ENCODE measurements at regions not wholly inside any gene's neighbourhood (a gene's known extent, or its start where the extent isn't known, plus 50 kb on each side); places are given as distances from the start of the nearest gene placed in this dataset.

- H4K5ac ChIP-seq (ENCODE audit: low read depth, low read length): no peak overlapping the region
- no peaks in the 10 kb centered on the region for H3K9me3 ChIP-seq (ENCODE audit: control insufficient read depth, insufficient read depth, low read length)
- H2BK20ac ChIP-seq (ENCODE audit: low read depth, low read length): no peak overlapping the region
- intact Hi-C loops (cut with micrococcal nuclease) (no loop called here), dilution Hi-C loops (cut with HindIII; ENCODE audit: low sequenced_read_pairs, unreplicated experiment) (no loop called here), in situ Hi-C loops (cut with MboI; ENCODE audit: low sequenced_read_pairs) (no loop called here)
- DNase-seq: no peak
- H2AK9ac ChIP-seq (replicated peaks; ENCODE audit: low read depth, low read length, poor library complexity): no peak overlapping the region
- no peak for ATAC-seq (ENCODE audit: low read depth)
- no peak overlapping the region for H3K14ac ChIP-seq (replicated peaks; ENCODE audit: low read depth, low read length)
- H4K8ac ChIP-seq (ENCODE audit: low read depth in 2 of 2, low read length in 2 of 2): no peak overlapping the region
- H3K4ac ChIP-seq (ENCODE audit: low read depth, low read length): no peak overlapping the region
- TF ChIP-seq POLR2A (IDR thresholded peaks at IDR 0.05; ENCODE audit: low read depth, low read length): no peak
- TF ChIP-seq CTCF (conservative IDR thresholded peaks at IDR 0.05; ENCODE audit: low read depth, low read length): no peak
- no peak for TF ChIP-seq RFX5 (IDR thresholded peaks at IDR 0.05; ENCODE audit: low read depth, low read length)
- TF ChIP-seq BHLHE40 (IDR thresholded peaks at IDR 0.05; ENCODE audit: low read depth, low read length): no peak
- TF ChIP-seq ELK1 (IDR thresholded peaks at IDR 0.05; ENCODE audit: borderline replicate concordance, low read depth, low read length): no peak
- TF ChIP-seq RCOR1 (IDR thresholded peaks at IDR 0.05; ENCODE audit: insufficient replicate concordance, low read length): no peak
- TF ChIP-seq NFE2L2 (IDR thresholded peaks at IDR 0.05; ENCODE audit: low read depth, low read length): no peak
- no peak overlapping the region for H2BK15ac ChIP-seq (ENCODE audit: low read depth, low read length)
- no peak overlapping the region for H2BK120ac ChIP-seq (ENCODE audit: low read depth, low read length)
- H3K4me2 ChIP-seq (ENCODE audit: low read depth, low read length): no peak overlapping the region
- H3K56ac ChIP-seq (ENCODE audit: extremely low read depth, insufficient read depth, low read length): no peak overlapping the region
- no peaks in the 10 kb centered on the region for H3K27me3 ChIP-seq (ENCODE audit: control insufficient read depth, insufficient read depth, low read length)
- H2AK5ac ChIP-seq (ENCODE audit: low read depth, low read length): no peak overlapping the region
- H3K9ac ChIP-seq (ENCODE audit: low read depth, low read length): no peak overlapping the region
- ChIA-PET CTCF (no interaction called here), POLR2A (ENCODE audit: unreplicated experiment) (no interaction called here)
- H3K4me3 ChIP-seq (ENCODE audit: insufficient read depth, low read depth, low read length): no peak overlapping the region
- H4K20me1 ChIP-seq (ENCODE audit: insufficient read depth, low read length): no peaks in the 10 kb centered on the region
- no peak overlapping the region for H3K23ac ChIP-seq (ENCODE audit: low read depth, low read length)
- H3K9me1 ChIP-seq (ENCODE audit: insufficient read depth, low read length): no peaks in the 10 kb centered on the region
- H3K27ac ChIP-seq (ENCODE audit: insufficient read depth, low read length): no peak overlapping the region
- H2AFZ ChIP-seq (replicated peaks; ENCODE audit: low read length, poor library complexity): no peak overlapping the region
- no peak overlapping the region for H4K91ac ChIP-seq (ENCODE audit: insufficient read depth, low read depth, low read length)
- H3K79me1 ChIP-seq (ENCODE audit: low read depth in 1 of 2, low read length in 2 of 2): no peaks in the 10 kb centered on the region
- no peaks in the 10 kb centered on the region for H3K36me3 ChIP-seq (ENCODE audit: control insufficient read depth, insufficient read depth, low read length)
- H2BK5ac ChIP-seq (ENCODE audit: low read depth, low read length, poor library complexity, severe bottlenecking): no peak overlapping the region
- H3K4me1 ChIP-seq (ENCODE audit: control insufficient read depth, insufficient read depth, low read length): no peaks in the 10 kb centered on the region
- no peak overlapping the region for H3K18ac ChIP-seq (ENCODE audit: low read depth, low read length)
- no CpG with 5 or more reads among the region's 3 CpGs for WGBS, 2 experiments (ENCODE audit: extremely low coverage in 2 of 2, insufficient read length in 1 of 2)
- BruUV-seq (replicated peaks): no TSS peak
Measured at GRCh38 chr9:28120184-28120583, 546.9 kb upstream of the C9orf72 start.
